Right lobe of liver (tissue), 6 donors: ENCODE measurements at regions not wholly inside any gene's neighbourhood (a gene's known extent, or its start where the extent isn't known, plus 50 kb on each side); places are given as distances from the start of the nearest gene placed in this dataset.

ENCODE experiments used
- ATAC-seq, 4 donors: fragments of 200-7000 bp; cut with Tn5 transposase; one replicate each; pipeline ENCODE4 v1.9.1; 2020; ENCODE audit warnings: mild to moderate bottlenecking in 4 of 4, moderate library complexity in 4 of 4
- DNase-seq, 3 donors: peaks; one replicate each; pipeline ENCODE4 v3.0.0-alpha.2; 2020
- H3K27ac ChIP-seq, 3 donors: fragments of 200-600 bp; one replicate each; pipeline ENCODE4 v1.8.0; 2022
- H3K27me3 ChIP-seq, 2 donors: fragments of 200-600 bp; one replicate each; pipeline ENCODE4 v1.8.0; 2022
- H3K36me3 ChIP-seq, 4 donors: fragments of 200-600 bp; sonication (generic) in 1 of 4; one replicate each; pipeline versions ENCODE4 v1.5.1 to v1.8.0; 2017 to 2022; ENCODE audit warnings: control low read depth in 1 of 4
- H3K4me1 ChIP-seq, 4 donors: fragments of 200-600 bp; sonication (generic) in 1 of 4; one replicate each; pipeline versions ENCODE4 v1.5.1 to v1.8.0; 2017 to 2022; ENCODE audit warnings: control low read depth in 1 of 4
- H3K4me3 ChIP-seq, 3 donors: fragments of 200-600 bp; one replicate each; pipeline ENCODE4 v1.8.0; 2022
- H3K9me3 ChIP-seq, 4 donors: fragments of 200-600 bp; sonication (generic) in 1 of 4; one replicate each; pipeline versions ENCODE4 v1.5.1 to v1.8.0; 2017 to 2022; ENCODE audit warnings: control low read depth in 1 of 4
- POLR2A ChIP-seq: fragments of 450-650 bp; IDR thresholded peaks from one replicate; pipeline ENCODE4 v1.6.1; 2017; ENCODE audit warnings: antibody characterized with exemption, mild to moderate bottlenecking
- WGBS: methylation state at CpG from one replicate; pipeline ENCODE4 v1.1.6; 2018; ENCODE audit warnings: low coverage, low lambda C conversion rate; ENCODE audit not compliant: insufficient coverage; ENCODE audit errors: missing lambda C conversion rate; 5-methylcytosine and 5-hydroxymethylcytosine counted together
- intact Hi-C, 2 donors: fragments of 100-400 bp; cut with DNase I; formaldehyde crosslinking; loops; one replicate each; pipeline versions ENCODE4 v1.11.2 to v1.14.1; 2022
- TF ChIP-seq, protein P1 (sequence below), 4 donors: fragments of 200-600 bp in 3 of 4; fragments of 450-650 bp in 1 of 4; IDR thresholded peaks; one replicate each; pipeline versions ENCODE4 v1.5.1 to v1.8.0; 2016 to 2022; ENCODE audit warnings: antibody characterized with exemption in 4 of 4, mild to moderate bottlenecking in 2 of 4
- donor health status: DM: no; HTN: yes; CAD: no.
- donor health status: DM: no; HTN: no; CAD: no.
- donor health status: DM: no; HTN: no; CAD: no.
- donor health status: DM: no; HTN: yes; CAD: no.
- donor health status: DM: no; HTN: yes; CAD: no.

- Histone ChIP-seq H3K36me3 (no peaks in the 10 kb centered on the region), H3K27ac (no peak overlapping the region), H3K27me3 (peaks cover 0 to 3% of the 10 kb centered on the region in 2 donors), H3K4me3 (no peak overlapping the region), H3K4me1 (no peaks in the 10 kb centered on the region), H3K9me3 (no peaks in the 10 kb centered on the region)
- ATAC-seq (no peak), DNase-seq (no peak)
- TF ChIP-seq POLR2A, result no peak
- TF ChIP-seq, protein P1, sequence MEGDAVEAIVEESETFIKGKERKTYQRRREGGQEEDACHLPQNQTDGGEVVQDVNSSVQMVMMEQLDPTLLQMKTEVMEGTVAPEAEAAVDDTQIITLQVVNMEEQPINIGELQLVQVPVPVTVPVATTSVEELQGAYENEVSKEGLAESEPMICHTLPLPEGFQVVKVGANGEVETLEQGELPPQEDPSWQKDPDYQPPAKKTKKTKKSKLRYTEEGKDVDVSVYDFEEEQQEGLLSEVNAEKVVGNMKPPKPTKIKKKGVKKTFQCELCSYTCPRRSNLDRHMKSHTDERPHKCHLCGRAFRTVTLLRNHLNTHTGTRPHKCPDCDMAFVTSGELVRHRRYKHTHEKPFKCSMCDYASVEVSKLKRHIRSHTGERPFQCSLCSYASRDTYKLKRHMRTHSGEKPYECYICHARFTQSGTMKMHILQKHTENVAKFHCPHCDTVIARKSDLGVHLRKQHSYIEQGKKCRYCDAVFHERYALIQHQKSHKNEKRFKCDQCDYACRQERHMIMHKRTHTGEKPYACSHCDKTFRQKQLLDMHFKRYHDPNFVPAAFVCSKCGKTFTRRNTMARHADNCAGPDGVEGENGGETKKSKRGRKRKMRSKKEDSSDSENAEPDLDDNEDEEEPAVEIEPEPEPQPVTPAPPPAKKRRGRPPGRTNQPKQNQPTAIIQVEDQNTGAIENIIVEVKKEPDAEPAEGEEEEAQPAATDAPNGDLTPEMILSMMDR (IDR thresholded peaks at IDR 0.05), result no peak
- intact Hi-C loops, result no loop called here
- 76% methylated on average over 2 of the region's 7 CpGs for WGBS
Measured at GRCh38 chr9:90046317-90046861, 441.6 kb downstream of the GADD45G start.

DNA sequence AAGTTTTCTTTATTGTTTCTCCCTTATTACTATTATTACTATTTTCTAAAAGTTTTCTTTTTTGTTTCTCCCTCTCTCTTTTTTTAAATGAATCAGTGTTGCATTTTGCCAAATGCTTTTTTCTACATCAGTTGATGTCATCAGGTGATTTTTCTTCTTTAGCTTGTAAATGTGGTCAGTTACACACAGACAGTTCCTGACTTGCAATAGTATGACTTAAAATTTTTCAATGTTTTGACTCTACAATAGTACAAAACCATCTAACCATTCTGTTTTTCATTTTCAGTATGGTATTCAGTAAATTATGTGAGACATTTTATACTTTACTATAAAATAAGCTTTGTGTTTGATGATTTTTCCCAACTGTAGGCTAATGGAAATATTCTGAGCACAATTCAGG is 443.0 kb downstream of the GADD45G start:
- TF ChIP-seq, protein P1 (IDR thresholded peaks at IDR 0.05), result no peak
- TF ChIP-seq POLR2A, result no peak
- no peak for ATAC-seq
- H3K36me3 ChIP-seq, result no peaks in the 10 kb centered on the region
- no peak for DNase-seq
- no peaks in the 10 kb centered on the region for H3K9me3 ChIP-seq
- no peak overlapping the region for H3K27ac ChIP-seq
- H3K4me1 ChIP-seq, result no peaks in the 10 kb centered on the region
- intact Hi-C loops, result no loop called here
- H3K27me3 ChIP-seq, result peaks cover 0 to 3% of the 10 kb centered on the region in 2 donors
- no peak overlapping the region for H3K4me3 ChIP-seq

GRCh38 chr9:90052366-90052765 is 447.6 kb downstream of the GADD45G start:
- no peak for TF ChIP-seq POLR2A
- TF ChIP-seq, protein P1 (IDR thresholded peaks at IDR 0.05), result no peak
- Histone ChIP-seq H3K27me3 (peaks cover 0 to 3% of the 10 kb centered on the region in 2 donors), H3K9me3 (no peaks in the 10 kb centered on the region), H3K36me3 (no peaks in the 10 kb centered on the region), H3K4me1 (peaks cover 0 to 12% (median 5%) of the 10 kb centered on the region in 4 donors), H3K27ac (no peak overlapping the region), H3K4me3 (no peak overlapping the region)
- DNase-seq (no peak), ATAC-seq (no peak)
- intact Hi-C loops, result no loop called here

DNA sequence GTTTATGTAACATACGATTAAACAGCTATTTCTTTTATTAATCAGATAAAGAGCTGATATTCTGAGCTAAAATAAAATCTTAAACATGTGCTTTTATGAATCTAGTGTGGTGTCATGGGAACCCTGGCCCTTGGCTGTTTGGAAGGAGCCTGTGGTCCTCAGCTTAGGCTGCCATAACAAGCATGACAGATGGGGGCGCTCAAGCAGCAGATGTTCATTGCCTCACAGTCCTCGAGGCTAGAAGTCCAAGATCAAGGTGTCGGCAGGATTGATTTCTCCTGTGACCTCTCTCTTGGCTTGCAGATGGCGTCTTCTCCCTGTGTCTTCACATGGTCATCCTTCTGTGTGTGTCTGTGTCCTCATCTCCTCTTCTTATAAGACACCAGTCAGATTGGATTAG is 448.2 kb downstream of the GADD45G start:
- H3K27ac ChIP-seq, result no peak overlapping the region
- no peaks in the 10 kb centered on the region for H3K36me3 ChIP-seq
- 76% methylated on average over 4 of the region's 5 CpGs for WGBS
- H3K27me3 ChIP-seq, result peaks cover 0 to 3% of the 10 kb centered on the region in 2 donors
- no peak for TF ChIP-seq POLR2A
- TF ChIP-seq, protein P1 (IDR thresholded peaks at IDR 0.05), result peak in 1 of 4 donors; percentile 17
- no peak overlapping the region for H3K4me3 ChIP-seq
- no peaks in the 10 kb centered on the region for H3K9me3 ChIP-seq
- no peak for ATAC-seq
- peaks cover 0 to 12% (median 5%) of the 10 kb centered on the region in 4 donors for H3K4me1 ChIP-seq
- no peak for DNase-seq
- intact Hi-C loops, result no loop called here

GRCh38 chr9:90054810-90055209 is 450.0 kb downstream of the GADD45G start:
- TF ChIP-seq, protein P1 (IDR thresholded peaks at IDR 0.05), result no peak
- no peak for TF ChIP-seq POLR2A
- Histone ChIP-seq H3K4me3 (no peak overlapping the region), H3K36me3 (no peaks in the 10 kb centered on the region), H3K9me3 (no peaks in the 10 kb centered on the region), H3K27ac (peak overlapping the region; percentile 40 to 66 (median 52)), H3K27me3 (peaks cover 0 to 3% of the 10 kb centered on the region in 2 donors), H3K4me1 (peaks cover 0 to 12% (median 5%) of the 10 kb centered on the region in 4 donors)
- peak; percentile 93 to 96 (median 96) for ATAC-seq
- DNase-seq, result no peak
- intact Hi-C loops, result no loop called here
